KMS-11 (cell line): ENCODE measurements at regions not wholly inside any gene's neighbourhood (a gene's known extent, or its start where the extent isn't known, plus 50 kb on each side); places are given as distances from the start of the nearest gene placed in this dataset.

Source experiments
- H2AFZ ChIP-seq: fragments of 200-600 bp; sonication (generic); 2 replicates; pipeline ENCODE4 v1.6.1; 2016; ENCODE audit warnings: antibody characterized with exemption, mixed run types, low read depth
- H3K27ac ChIP-seq: fragments of 200-600 bp; sonication (generic); 2 replicates; pipeline ENCODE4 v1.6.1; 2016; ENCODE audit warnings: mild to moderate bottlenecking, mixed run types
- H3K27me3 ChIP-seq: fragments of 200-600 bp; sonication (generic); 2 replicates; pipeline ENCODE4 v1.6.1; 2017; ENCODE audit warnings: mild to moderate bottlenecking, low read depth, mixed run types, moderate library complexity; ENCODE audit not compliant: insufficient read depth
- H3K36me3 ChIP-seq: fragments of 200-600 bp; sonication (generic); 2 replicates; pipeline ENCODE4 v1.6.1; 2017; ENCODE audit warnings: mild to moderate bottlenecking, mixed run types; ENCODE audit not compliant: insufficient read depth
- H3K4me1 ChIP-seq: fragments of 200-600 bp; sonication (generic); 2 replicates; pipeline ENCODE4 v1.6.1; 2016; ENCODE audit warnings: mild to moderate bottlenecking, low read depth, mixed run types; ENCODE audit not compliant: poor library complexity, severe bottlenecking
- H3K4me2 ChIP-seq: fragments of 200-600 bp; sonication (generic); 2 replicates; pipeline ENCODE4 v1.7.0; 2016; ENCODE audit warnings: mild to moderate bottlenecking, mixed run types
- H3K4me3 ChIP-seq: fragments of 200-600 bp; sonication (generic); IDR thresholded peaks from 2 replicates; pipeline ENCODE4 v1.6.1; 2017; ENCODE audit warnings: low read depth, low read length, mixed read lengths; ENCODE audit not compliant: insufficient read depth
- H3K79me2 ChIP-seq: fragments of 200-600 bp; sonication (generic); 2 replicates; pipeline ENCODE4 v1.6.1; 2016; ENCODE audit warnings: low read depth, mixed run types; ENCODE audit not compliant: insufficient read depth
- H3K9ac ChIP-seq: fragments of 200-600 bp; sonication (generic); 2 replicates; pipeline ENCODE4 v1.6.1; 2016; ENCODE audit warnings: mild to moderate bottlenecking, mixed run types
- H4K20me1 ChIP-seq: fragments of 200-600 bp; sonication (generic); 2 replicates; pipeline ENCODE4 v1.6.1; 2016; ENCODE audit warnings: mild to moderate bottlenecking, mixed run types; ENCODE audit not compliant: insufficient read depth
- TF ChIP-seq, protein P1 (sequence below): fragments of 200-600 bp; sonication (generic); conservative IDR thresholded peaks from 2 replicates; pipeline ENCODE4 v1.6.1; 2017; ENCODE audit warnings: low read depth, mild to moderate bottlenecking, antibody characterized with exemption, low read length, moderate library complexity, mixed read lengths

DNA sequence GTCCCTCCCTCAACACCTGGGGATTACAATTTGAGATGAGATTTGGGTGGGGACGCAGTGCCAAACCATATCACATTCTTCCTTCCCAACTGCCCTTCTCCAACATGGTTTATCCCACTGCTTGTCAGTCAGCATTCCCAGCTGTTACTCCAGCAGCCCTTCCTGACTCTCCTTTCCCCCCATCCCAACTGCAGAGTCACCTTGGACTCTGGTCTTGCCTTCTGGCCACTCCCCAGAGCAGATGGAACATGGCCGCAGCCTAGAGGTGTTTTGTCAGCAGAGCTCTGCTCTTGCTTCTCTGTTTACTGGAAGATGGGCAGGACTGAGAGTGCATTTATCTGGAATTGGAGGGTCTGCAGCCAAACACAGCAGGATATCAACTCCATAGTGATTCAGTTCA is 51.2 kb upstream of the MEX3C start:
- Histone ChIP-seq H3K9ac (no peak overlapping the region), H3K4me2 (no peak overlapping the region), H3K36me3 (no peaks in the 10 kb centered on the region), H3K79me2 (no peaks in the 10 kb centered on the region), H4K20me1 (no peaks in the 10 kb centered on the region), H2AFZ (no peak overlapping the region), H3K27me3 (no peaks in the 10 kb centered on the region), H3K27ac (no peak overlapping the region), H3K4me1 (no peaks in the 10 kb centered on the region), H3K4me3 (no peak overlapping the region)
- TF ChIP-seq, protein P1, sequence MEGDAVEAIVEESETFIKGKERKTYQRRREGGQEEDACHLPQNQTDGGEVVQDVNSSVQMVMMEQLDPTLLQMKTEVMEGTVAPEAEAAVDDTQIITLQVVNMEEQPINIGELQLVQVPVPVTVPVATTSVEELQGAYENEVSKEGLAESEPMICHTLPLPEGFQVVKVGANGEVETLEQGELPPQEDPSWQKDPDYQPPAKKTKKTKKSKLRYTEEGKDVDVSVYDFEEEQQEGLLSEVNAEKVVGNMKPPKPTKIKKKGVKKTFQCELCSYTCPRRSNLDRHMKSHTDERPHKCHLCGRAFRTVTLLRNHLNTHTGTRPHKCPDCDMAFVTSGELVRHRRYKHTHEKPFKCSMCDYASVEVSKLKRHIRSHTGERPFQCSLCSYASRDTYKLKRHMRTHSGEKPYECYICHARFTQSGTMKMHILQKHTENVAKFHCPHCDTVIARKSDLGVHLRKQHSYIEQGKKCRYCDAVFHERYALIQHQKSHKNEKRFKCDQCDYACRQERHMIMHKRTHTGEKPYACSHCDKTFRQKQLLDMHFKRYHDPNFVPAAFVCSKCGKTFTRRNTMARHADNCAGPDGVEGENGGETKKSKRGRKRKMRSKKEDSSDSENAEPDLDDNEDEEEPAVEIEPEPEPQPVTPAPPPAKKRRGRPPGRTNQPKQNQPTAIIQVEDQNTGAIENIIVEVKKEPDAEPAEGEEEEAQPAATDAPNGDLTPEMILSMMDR: no peak

DNA sequence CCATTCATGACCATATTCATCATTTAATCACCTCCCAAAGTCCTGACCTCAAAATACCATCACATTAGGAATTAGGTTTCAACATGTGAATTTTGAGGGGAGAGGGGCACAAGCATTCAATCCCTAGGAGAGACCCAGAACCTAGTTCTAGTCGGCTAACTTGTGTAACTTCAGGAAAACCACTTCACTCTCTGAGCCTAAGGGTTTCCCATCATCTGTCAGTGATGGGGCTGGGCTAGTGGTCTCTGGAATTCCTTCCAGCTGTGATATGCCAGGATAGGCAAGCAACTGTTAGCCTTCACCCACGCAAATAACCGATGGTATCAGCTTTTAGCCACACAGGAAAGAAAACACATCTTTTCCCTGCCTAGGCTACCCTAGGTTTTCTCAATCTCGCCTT is 52.5 kb upstream of the MEX3C start:
- H3K4me2 ChIP-seq: no peak overlapping the region
- H3K36me3 ChIP-seq: no peaks in the 10 kb centered on the region
- no peak overlapping the region for H2AFZ ChIP-seq
- H3K27ac ChIP-seq: no peak overlapping the region
- no peaks in the 10 kb centered on the region for H4K20me1 ChIP-seq
- H3K4me3 ChIP-seq: no peak overlapping the region
- no peaks in the 10 kb centered on the region for H3K27me3 ChIP-seq
- no peaks in the 10 kb centered on the region for H3K79me2 ChIP-seq
- TF ChIP-seq, protein P1: no peak
- H3K9ac ChIP-seq: no peak overlapping the region
- no peaks in the 10 kb centered on the region for H3K4me1 ChIP-seq

DNA sequence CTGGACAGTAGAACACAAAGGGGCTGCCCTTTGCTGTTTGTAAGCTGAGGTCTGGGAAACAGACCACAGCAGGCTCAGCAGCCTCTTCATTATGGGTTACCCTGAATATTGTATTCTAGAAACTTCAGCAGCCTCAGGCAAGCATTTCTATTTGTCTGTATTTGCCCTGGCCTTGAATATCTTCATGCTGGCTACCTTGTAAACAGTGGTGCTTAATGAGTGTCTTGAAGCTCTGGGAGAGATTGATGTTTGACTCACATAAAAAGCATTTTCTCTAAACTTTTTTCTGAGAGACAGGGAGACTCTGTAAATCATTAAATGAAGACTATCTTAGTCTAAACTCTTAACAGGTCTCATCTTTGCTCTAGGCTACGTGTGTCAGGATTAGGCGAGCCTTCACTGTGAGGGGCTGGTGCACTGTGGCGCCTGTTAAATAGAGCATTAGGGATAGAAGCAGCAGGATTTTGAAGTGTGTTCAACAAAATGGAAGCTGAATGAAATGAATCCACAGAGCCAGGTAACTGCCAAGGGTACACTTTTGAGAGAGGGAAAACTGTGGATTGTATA is 53.1 kb upstream of the MEX3C start:
- no peaks in the 10 kb centered on the region for H3K4me1 ChIP-seq
- no peak overlapping the region for H3K4me2 ChIP-seq
- no peak overlapping the region for H3K4me3 ChIP-seq
- no peak overlapping the region for H2AFZ ChIP-seq
- H3K9ac ChIP-seq: no peak overlapping the region
- TF ChIP-seq, protein P1: no peak
- H3K36me3 ChIP-seq: no peaks in the 10 kb centered on the region
- no peaks in the 10 kb centered on the region for H3K79me2 ChIP-seq
- no peaks in the 10 kb centered on the region for H3K27me3 ChIP-seq
- no peaks in the 10 kb centered on the region for H4K20me1 ChIP-seq
- H3K27ac ChIP-seq: no peak overlapping the region

DNA sequence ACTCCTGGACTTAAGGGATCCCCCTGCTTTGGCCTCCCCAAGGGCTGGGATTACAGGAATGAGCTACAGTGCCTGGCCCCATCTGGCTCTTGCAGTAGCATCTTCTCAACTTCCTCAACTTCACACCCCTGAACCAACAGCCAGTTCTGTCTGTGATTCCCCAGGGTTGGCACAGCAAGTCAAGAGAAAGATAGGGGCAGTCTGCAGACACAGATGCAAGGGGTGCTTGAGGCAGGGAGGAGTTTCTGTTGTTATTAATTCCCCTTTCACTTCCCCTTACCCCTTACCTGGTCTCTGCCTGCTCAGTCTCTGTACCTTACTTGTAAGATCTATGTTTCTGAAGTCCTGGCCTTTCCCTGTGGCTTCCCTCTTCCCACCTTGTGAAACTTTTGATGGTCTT is 54.1 kb upstream of the MEX3C start:
- no peak overlapping the region for H3K4me3 ChIP-seq
- no peaks in the 10 kb centered on the region for H4K20me1 ChIP-seq
- H3K27me3 ChIP-seq: no peaks in the 10 kb centered on the region
- H2AFZ ChIP-seq: no peak overlapping the region
- TF ChIP-seq, protein P1: no peak
- no peak overlapping the region for H3K4me2 ChIP-seq
- no peak overlapping the region for H3K27ac ChIP-seq
- no peak overlapping the region for H3K9ac ChIP-seq
- H3K79me2 ChIP-seq: no peaks in the 10 kb centered on the region
- no peaks in the 10 kb centered on the region for H3K36me3 ChIP-seq
- no peaks in the 10 kb centered on the region for H3K4me1 ChIP-seq
